ENCODE measurements at regions not wholly inside any gene's neighbourhood (a gene's known extent, or its start where the extent isn't known, plus 50 kb on each side); places are given as distances from the start of the nearest gene placed in this dataset.
A peak's percentile ranks its signal among the peaks of the same experiment; 100 is the strongest.

DNA sequence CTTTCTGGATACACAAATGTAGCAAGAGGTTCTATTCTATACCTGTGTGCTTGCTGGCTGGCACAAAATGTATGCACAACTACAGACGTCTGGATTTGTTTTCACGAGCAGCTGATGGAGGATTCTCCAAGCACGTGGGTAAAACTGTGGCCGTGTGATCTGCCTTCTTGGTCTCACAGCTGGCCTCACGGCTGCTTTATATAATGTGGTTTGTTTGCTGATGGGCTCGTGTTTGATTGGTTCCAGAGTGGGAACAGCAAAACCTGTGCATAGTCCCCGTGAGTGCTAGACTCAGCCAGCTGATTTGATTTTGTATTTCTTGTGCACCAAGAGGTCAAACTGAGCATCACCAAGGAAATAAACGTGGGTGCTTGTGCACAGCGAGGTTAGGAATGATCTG lies 262.6 kb upstream of the RPS6KA3 start:
- H3K27me3 ChIP-seq, result peaks cover 5% of the 10 kb centered on the region
- intact Hi-C loops (cut with DNase I), result loop anchor here (5.0 kb wide), 1 partner anchor 948 kb away; no protein-coding TSS in a partner anchor
- no peak overlapping the region for H3K9ac ChIP-seq (ENCODE audit: low read depth in 2 of 2, low read length in 2 of 2)
- H3K36me3 ChIP-seq, result no peaks in the 10 kb centered on the region
- no peak overlapping the region for H3K27ac ChIP-seq
- H3K4me3 ChIP-seq, result no peak overlapping the region
- DNase-seq, result no peak
- H3K4me1 ChIP-seq, result no peaks in the 10 kb centered on the region
- TF ChIP-seq, protein P1, sequence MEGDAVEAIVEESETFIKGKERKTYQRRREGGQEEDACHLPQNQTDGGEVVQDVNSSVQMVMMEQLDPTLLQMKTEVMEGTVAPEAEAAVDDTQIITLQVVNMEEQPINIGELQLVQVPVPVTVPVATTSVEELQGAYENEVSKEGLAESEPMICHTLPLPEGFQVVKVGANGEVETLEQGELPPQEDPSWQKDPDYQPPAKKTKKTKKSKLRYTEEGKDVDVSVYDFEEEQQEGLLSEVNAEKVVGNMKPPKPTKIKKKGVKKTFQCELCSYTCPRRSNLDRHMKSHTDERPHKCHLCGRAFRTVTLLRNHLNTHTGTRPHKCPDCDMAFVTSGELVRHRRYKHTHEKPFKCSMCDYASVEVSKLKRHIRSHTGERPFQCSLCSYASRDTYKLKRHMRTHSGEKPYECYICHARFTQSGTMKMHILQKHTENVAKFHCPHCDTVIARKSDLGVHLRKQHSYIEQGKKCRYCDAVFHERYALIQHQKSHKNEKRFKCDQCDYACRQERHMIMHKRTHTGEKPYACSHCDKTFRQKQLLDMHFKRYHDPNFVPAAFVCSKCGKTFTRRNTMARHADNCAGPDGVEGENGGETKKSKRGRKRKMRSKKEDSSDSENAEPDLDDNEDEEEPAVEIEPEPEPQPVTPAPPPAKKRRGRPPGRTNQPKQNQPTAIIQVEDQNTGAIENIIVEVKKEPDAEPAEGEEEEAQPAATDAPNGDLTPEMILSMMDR (IDR thresholded peaks at IDR 0.05), result no peak
- no peaks in the 10 kb centered on the region for H3K9me3 ChIP-seq

DNA sequence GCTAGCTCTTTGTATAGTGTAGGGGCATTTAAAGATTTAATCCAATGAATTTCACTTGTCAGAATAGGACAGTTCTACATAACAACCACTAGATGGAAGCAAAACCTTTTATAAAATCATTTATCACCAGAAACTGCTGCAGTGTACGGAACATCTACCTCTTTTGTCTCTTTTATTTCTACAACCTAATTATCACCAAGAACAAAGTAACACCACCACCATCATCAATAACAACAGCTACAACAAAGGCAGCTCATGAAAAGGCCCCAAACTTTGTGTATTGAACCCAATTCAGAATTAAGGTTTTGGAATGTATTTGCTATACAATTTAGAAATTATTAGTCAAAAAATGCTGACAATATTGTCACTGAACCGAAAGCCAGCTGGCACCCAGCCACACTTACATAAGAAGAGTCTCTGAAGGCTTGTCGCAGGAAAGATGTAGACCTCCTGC lies 260.9 kb upstream of the RPS6KA3 start:
- no peaks in the 10 kb centered on the region for H3K9me3 ChIP-seq
- H3K27ac ChIP-seq, result no peak overlapping the region
- intact Hi-C loops (cut with DNase I), result loop anchor here (5.0 kb wide), 1 partner anchor 950 kb away; no protein-coding TSS in a partner anchor
- no peak overlapping the region for H3K9ac ChIP-seq (ENCODE audit: low read depth in 2 of 2, low read length in 2 of 2)
- no peak for DNase-seq
- no peaks in the 10 kb centered on the region for H3K4me1 ChIP-seq
- no peak overlapping the region for H3K4me3 ChIP-seq
- TF ChIP-seq, protein P1 (IDR thresholded peaks at IDR 0.05), result peak; percentile 53
- H3K27me3 ChIP-seq, result peaks cover 5% of the 10 kb centered on the region
- H3K36me3 ChIP-seq, result no peaks in the 10 kb centered on the region

DNA sequence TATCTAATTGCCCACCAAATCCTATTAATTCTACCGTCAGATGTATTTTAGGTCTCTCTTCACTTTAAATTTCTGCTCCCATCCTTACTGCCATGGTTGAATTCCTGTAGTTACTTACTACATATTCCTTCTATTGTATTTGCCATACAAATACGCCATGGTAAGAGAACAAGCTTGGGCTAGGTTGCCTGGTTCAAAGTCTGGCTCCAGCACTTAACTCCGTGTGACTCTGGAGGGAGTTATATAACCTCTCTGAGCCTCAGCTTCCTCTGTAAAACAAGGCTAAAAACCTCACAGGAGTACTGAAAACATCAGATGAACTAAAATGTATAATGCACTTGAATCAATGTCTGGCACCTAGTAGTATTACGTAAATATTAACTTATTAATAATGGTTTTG lies 260.3 kb upstream of the RPS6KA3 start:
- H3K9me3 ChIP-seq, result no peaks in the 10 kb centered on the region
- H3K36me3 ChIP-seq, result no peaks in the 10 kb centered on the region
- no peak overlapping the region for H3K4me3 ChIP-seq
- no peak overlapping the region for H3K27ac ChIP-seq
- no peaks in the 10 kb centered on the region for H3K4me1 ChIP-seq
- no peak for DNase-seq
- intact Hi-C loops (cut with DNase I), result loop anchor here (5.0 kb wide), 1 partner anchor 950 kb away; no protein-coding TSS in a partner anchor
- H3K27me3 ChIP-seq, result peaks cover 5% of the 10 kb centered on the region
- no peak overlapping the region for H3K9ac ChIP-seq (ENCODE audit: low read depth in 2 of 2, low read length in 2 of 2)
- TF ChIP-seq, protein P1 (IDR thresholded peaks at IDR 0.05), result no peak

DNA sequence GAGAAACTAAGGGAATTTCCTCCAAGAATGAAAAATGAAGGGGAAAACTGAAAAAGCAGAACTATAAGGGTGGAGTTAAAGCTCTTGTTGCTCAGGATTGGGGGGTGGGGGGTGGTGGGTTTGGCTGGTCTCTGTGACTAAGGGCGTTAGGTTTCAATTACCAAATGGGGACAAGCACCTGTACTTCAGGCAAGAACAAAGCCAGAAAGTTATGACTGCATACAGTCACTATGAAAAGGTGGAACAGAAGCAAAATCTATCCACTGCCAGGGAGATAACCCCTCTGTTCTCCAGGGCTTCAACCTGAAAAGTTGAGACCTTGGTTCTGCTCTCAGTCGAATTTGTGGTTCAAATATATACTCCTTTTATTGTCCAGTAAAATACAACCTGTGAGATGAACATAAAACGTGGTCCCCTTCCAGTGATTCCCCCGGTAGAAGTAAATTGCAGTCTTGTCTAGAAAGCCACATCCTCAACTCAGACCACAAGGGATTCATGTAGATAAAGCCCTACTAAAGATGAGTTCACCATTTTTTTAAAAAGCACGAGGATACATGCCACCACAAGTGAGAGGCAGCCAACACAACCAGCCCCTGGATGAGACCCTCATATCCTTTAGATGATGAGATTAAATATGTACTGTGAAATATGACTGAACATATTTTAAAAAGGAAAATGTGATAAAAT lies 257.1 kb upstream of the RPS6KA3 start:
- TF ChIP-seq, protein P1 (IDR thresholded peaks at IDR 0.05), result no peak
- no peaks in the 10 kb centered on the region for H3K4me1 ChIP-seq
- no peak overlapping the region for H3K27ac ChIP-seq
- no peak for DNase-seq
- no peak overlapping the region for H3K4me3 ChIP-seq
- H3K27me3 ChIP-seq, result peaks cover 2% of the 10 kb centered on the region
- intact Hi-C loops (cut with DNase I), result no loop called here
- no peaks in the 10 kb centered on the region for H3K36me3 ChIP-seq
- no peak overlapping the region for H3K9ac ChIP-seq (ENCODE audit: low read depth in 2 of 2, low read length in 2 of 2)
- no peaks in the 10 kb centered on the region for H3K9me3 ChIP-seq

DNA sequence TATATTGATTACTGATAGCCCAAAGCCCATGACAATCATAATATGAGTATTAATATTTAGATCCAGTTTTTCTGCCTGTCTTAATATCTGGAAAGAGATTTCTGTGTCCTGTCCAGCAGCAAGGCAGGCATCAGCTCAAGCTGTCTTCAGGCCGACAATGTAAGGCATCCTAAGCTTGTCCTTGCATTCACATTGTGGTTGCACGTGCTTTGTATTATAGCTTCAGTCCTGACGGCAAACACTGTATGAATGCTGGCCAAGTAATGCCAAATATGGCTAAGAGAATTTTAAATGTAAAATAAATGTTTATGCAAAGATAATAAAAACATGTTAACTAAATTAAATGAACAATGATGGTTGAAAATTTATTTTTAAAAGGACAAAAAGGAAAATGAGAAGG lies 255.7 kb upstream of the RPS6KA3 start:
- TF ChIP-seq, protein P1 (IDR thresholded peaks at IDR 0.05), result no peak
- intact Hi-C loops (cut with DNase I), result no loop called here
- Histone ChIP-seq H3K4me3 (no peak overlapping the region), H3K27me3 (no peaks in the 10 kb centered on the region), H3K36me3 (no peaks in the 10 kb centered on the region), H3K4me1 (no peaks in the 10 kb centered on the region), H3K9me3 (no peaks in the 10 kb centered on the region), H3K27ac (no peak overlapping the region), H3K9ac (ENCODE audit: low read depth in 2 of 2, low read length in 2 of 2) (no peak overlapping the region)
- DNase-seq, result no peak

Measured in colonic mucosa (tissue), 4 donors.